ENCODE measurements at regions not wholly inside any gene's neighbourhood (a gene's known extent, or its start where the extent isn't known, plus 50 kb on each side); places are given as distances from the start of the nearest gene placed in this dataset.

GRCh38 chr21:32089766-32090165 is 189.1 kb downstream of the MIS18A start:
- TF ChIP-seq CTCF (conservative IDR thresholded peaks at IDR 0.05; ENCODE audit: low read depth, low read length) (no peak), EZH2phosphoT487 (IDR thresholded peaks at IDR 0.05; ENCODE audit: borderline replicate concordance, low read length) (no peak)
